ENCODE measurements at regions not wholly inside any gene's neighbourhood (a gene's known extent, or its start where the extent isn't known, plus 50 kb on each side); places are given as distances from the start of the nearest gene placed in this dataset.

GRCh38 chr13:44207476-44207875 is 166.1 kb upstream of the SERP2 start:
- Mint-ChIP-seq H3K9me3 (peaks cover 3 to 6% of the 10 kb centered on the region in 2 experiments; a peak in 2 of 5 replicates), H3K4me1 (peaks cover 9 to 10% of the 10 kb centered on the region in 2 experiments), H3K27me3 (ENCODE audit: low read depth) (peaks cover 2% of the 10 kb centered on the region; the same call in 1 of the 2 replicates), H3K36me3 (ENCODE audit: insufficient read depth in 1 of 3, low read depth in 3 of 3) (peaks cover 0 to 6% (median 0%) of the 10 kb centered on the region in 3 experiments; a peak in 1 of 7 replicates), H3K27ac (no peak overlapping the region), H3K4me3 (no peak overlapping the region)
- no peak overlapping the region for H4K8ac ChIP-seq (replicated peaks; ENCODE audit: insufficient read length, low read depth, low read length)
- WGBS (ENCODE audit: extremely low coverage, insufficient read length, low lambda C conversion rate) = no CpG with 5 or more reads among the region's 2 CpGs
- no peak overlapping the region for H3K56ac ChIP-seq (ENCODE audit: insufficient read length, low read depth, low read length)
- no peaks in the 10 kb centered on the region for H3K9me3 ChIP-seq (ENCODE audit: control insufficient read depth, low read depth, low read length)
- H3K27me3 ChIP-seq (ENCODE audit: insufficient read depth, low read length) = no peaks in the 10 kb centered on the region
- no peak overlapping the region for H2BK5ac ChIP-seq (ENCODE audit: insufficient read length, low read length)
- no peak overlapping the region for H2AFZ ChIP-seq (ENCODE audit: low read length)
- TF ChIP-seq CTCF (conservative IDR thresholded peaks at IDR 0.05) = no peak
- no peak overlapping the region for H3K4me2 ChIP-seq (ENCODE audit: insufficient read depth, insufficient read length, low read length)
- DNase-seq = no peak
- H3K14ac ChIP-seq (ENCODE audit: insufficient read depth, low read length) = no peak overlapping the region
- H3K4ac ChIP-seq (ENCODE audit: low read depth, low read length) = no peak overlapping the region
- H3K9ac ChIP-seq (ENCODE audit: extremely low read depth, insufficient read length, low read length) = no peak overlapping the region
- no peak overlapping the region for H3T11ph ChIP-seq (ENCODE audit: low read length)
- H2BK15ac ChIP-seq (ENCODE audit: low read depth, low read length) = no peak overlapping the region
- no peak overlapping the region for H3K18ac ChIP-seq (ENCODE audit: insufficient read length, low read depth, low read length)
- no peaks in the 10 kb centered on the region for H3K79me1 ChIP-seq (ENCODE audit: insufficient read depth, low read depth, low read length, poor library complexity, severe bottlenecking)
- no peak overlapping the region for H3K27ac ChIP-seq (ENCODE audit: insufficient read length, low read depth, low read length)
- H3K4me1 ChIP-seq (ENCODE audit: insufficient read depth, low read length) = no peaks in the 10 kb centered on the region
- no peak overlapping the region for H2BK12ac ChIP-seq (ENCODE audit: insufficient read length, low read depth, low read length)
- H4K20me1 ChIP-seq (ENCODE audit: control insufficient read depth, insufficient read depth, insufficient read length) = no peaks in the 10 kb centered on the region
- H3K23ac ChIP-seq (ENCODE audit: insufficient read length, low read depth, low read length) = no peak overlapping the region
- H2BK120ac ChIP-seq (ENCODE audit: low read depth, low read length, poor library complexity, severe bottlenecking) = no peak overlapping the region
- no peak overlapping the region for H2AK5ac ChIP-seq (ENCODE audit: insufficient read length, low read length)
- H2BK20ac ChIP-seq (ENCODE audit: low read depth, low read length, poor library complexity, severe bottlenecking) = no peak overlapping the region
- H3K79me2 ChIP-seq (ENCODE audit: insufficient read depth, low read length) = no peaks in the 10 kb centered on the region
- H3K23me2 ChIP-seq (ENCODE audit: insufficient read length, low read depth, low read length, poor library complexity, severe bottlenecking) = no peaks in the 10 kb centered on the region
- no peak overlapping the region for H4K5ac ChIP-seq (ENCODE audit: insufficient read length, low read depth, low read length)
- H4K91ac ChIP-seq (ENCODE audit: insufficient read length, low read depth, low read length) = no peak overlapping the region

All from H9 (cell line).